ENCODE measurements at regions not wholly inside any gene's neighbourhood (a gene's known extent, or its start where the extent isn't known, plus 50 kb on each side); places are given as distances from the start of the nearest gene placed in this dataset.

- H3K9me3 ChIP-seq (ENCODE audit: control insufficient read depth, insufficient read depth, low read length), result no peaks in the 10 kb centered on the region
- no peak overlapping the region for H3K4me2 ChIP-seq (ENCODE audit: low read length)
- H3F3A ChIP-seq (ENCODE audit: control insufficient read depth, insufficient read depth), result no peaks in the 10 kb centered on the region
- H3K4me1 ChIP-seq (ENCODE audit: control insufficient read depth, low read length), result no peaks in the 10 kb centered on the region
- no peaks in the 10 kb centered on the region for H3K36me3 ChIP-seq (ENCODE audit: control insufficient read depth, low read length)
- H3K9me2 ChIP-seq (replicated peaks; ENCODE audit: control insufficient read depth, low read length), result no peaks in the 10 kb centered on the region
- H3K79me2 ChIP-seq (ENCODE audit: control insufficient read depth, low read length), result no peaks in the 10 kb centered on the region
- no peak overlapping the region for H3K27ac ChIP-seq (ENCODE audit: low read depth, low read length)
- TF ChIP-seq CTCF (IDR thresholded peaks at IDR 0.05; ENCODE audit: low read depth, low read length, poor library complexity, severe bottlenecking), result no peak
- no peak for TF ChIP-seq EZH2phosphoT487 (IDR thresholded peaks at IDR 0.05; ENCODE audit: borderline replicate concordance, low read length)
- no peaks in the 10 kb centered on the region for H4K20me1 ChIP-seq (ENCODE audit: control insufficient read depth, insufficient read depth, low read depth, low read length)
- H3K4me3 ChIP-seq (ENCODE audit: low read length), result no peak overlapping the region
- H3K27me3 ChIP-seq (ENCODE audit: control insufficient read depth, low read length), result peaks cover 9% of the 10 kb centered on the region
These were observed 60.1 kb upstream of the PCSK6 start for GRCh38 chr15:101549647-101550046.

- no peak overlapping the region for H3K4me3 ChIP-seq (ENCODE audit: low read length)
- no peaks in the 10 kb centered on the region for H3K79me2 ChIP-seq (ENCODE audit: control insufficient read depth, low read length)
- no peaks in the 10 kb centered on the region for H4K20me1 ChIP-seq (ENCODE audit: control insufficient read depth, insufficient read depth, low read depth, low read length)
- no peaks in the 10 kb centered on the region for H3K36me3 ChIP-seq (ENCODE audit: control insufficient read depth, low read length)
- H3K9me3 ChIP-seq (ENCODE audit: control insufficient read depth, insufficient read depth, low read length), result no peaks in the 10 kb centered on the region
- no peaks in the 10 kb centered on the region for H3K4me1 ChIP-seq (ENCODE audit: control insufficient read depth, low read length)
- H3F3A ChIP-seq (ENCODE audit: control insufficient read depth, insufficient read depth), result no peaks in the 10 kb centered on the region
- TF ChIP-seq CTCF (IDR thresholded peaks at IDR 0.05; ENCODE audit: low read depth, low read length, poor library complexity, severe bottlenecking), result no peak
- no peak for TF ChIP-seq EZH2phosphoT487 (IDR thresholded peaks at IDR 0.05; ENCODE audit: borderline replicate concordance, low read length)
- H3K4me2 ChIP-seq (ENCODE audit: low read length), result no peak overlapping the region
- H3K27me3 ChIP-seq (ENCODE audit: control insufficient read depth, low read length), result peaks cover 9% of the 10 kb centered on the region
- H3K27ac ChIP-seq (ENCODE audit: low read depth, low read length), result no peak overlapping the region
- no peaks in the 10 kb centered on the region for H3K9me2 ChIP-seq (replicated peaks; ENCODE audit: control insufficient read depth, low read length)
These were observed 58.2 kb upstream of the PCSK6 start for GRCh38 chr15:101547737-101548136.

GRCh38 chr15:101545548-101546505, 56.3 kb upstream of the PCSK6 start:
- Histone ChIP-seq H3K4me3 (ENCODE audit: low read length) (no peak overlapping the region), H3K27ac (ENCODE audit: low read depth, low read length) (no peak overlapping the region), H3K4me1 (ENCODE audit: control insufficient read depth, low read length) (no peaks in the 10 kb centered on the region), H4K20me1 (ENCODE audit: control insufficient read depth, insufficient read depth, low read depth, low read length) (no peaks in the 10 kb centered on the region), H3K27me3 (ENCODE audit: control insufficient read depth, low read length) (peaks cover 9% of the 10 kb centered on the region), H3K9me3 (ENCODE audit: control insufficient read depth, insufficient read depth, low read length) (no peaks in the 10 kb centered on the region), H3K36me3 (ENCODE audit: control insufficient read depth, low read length) (no peaks in the 10 kb centered on the region), H3K79me2 (ENCODE audit: control insufficient read depth, low read length) (no peaks in the 10 kb centered on the region), H3K9me2 (replicated peaks; ENCODE audit: control insufficient read depth, low read length) (no peaks in the 10 kb centered on the region), H3F3A (ENCODE audit: control insufficient read depth, insufficient read depth) (no peaks in the 10 kb centered on the region), H3K4me2 (ENCODE audit: low read length) (no peak overlapping the region)
- TF ChIP-seq CTCF (IDR thresholded peaks at IDR 0.05; ENCODE audit: low read depth, low read length, poor library complexity, severe bottlenecking) (no peak), EZH2phosphoT487 (IDR thresholded peaks at IDR 0.05; ENCODE audit: borderline replicate concordance, low read length) (no peak)

All from DOHH2 (cell line).